Endodermal cell (in vitro differentiated cells): ENCODE measurements at regions not wholly inside any gene's neighbourhood (a gene's known extent, or its start where the extent isn't known, plus 50 kb on each side); places are given as distances from the start of the nearest gene placed in this dataset.

Experiments
- DNase-seq: peaks from one replicate; pipeline ENCODE4 v3.0.0-alpha.2; 2017
- H3K27ac ChIP-seq: 2 replicates; pipeline ENCODE4 v1.5.1; 2013; ENCODE audit warnings: mild to moderate bottlenecking, low read depth, low read length, moderate library complexity
- H3K27me3 ChIP-seq: 2 replicates; pipeline ENCODE4 v1.6.1; 2013; ENCODE audit warnings: mild to moderate bottlenecking, low read length, moderate library complexity; ENCODE audit not compliant: insufficient read depth, control insufficient read depth, poor library complexity, severe bottlenecking
- H3K36me3 ChIP-seq: 2 replicates; pipeline ENCODE4 v1.7.0; 2013; ENCODE audit warnings: mild to moderate bottlenecking, low read length, moderate library complexity; ENCODE audit not compliant: control insufficient read depth, insufficient read depth
- H3K4me1 ChIP-seq: one replicate; pipeline ENCODE4 v1.7.0; 2013; ENCODE audit warnings: low read length; ENCODE audit not compliant: control insufficient read depth, insufficient read depth
- H3K4me3 ChIP-seq: 2 replicates; pipeline ENCODE4 v1.5.1; 2013; ENCODE audit warnings: mild to moderate bottlenecking, low read length, moderate library complexity
- H3K9ac ChIP-seq: 2 replicates; pipeline ENCODE4 v1.6.1; 2013; ENCODE audit warnings: mild to moderate bottlenecking, low read length, moderate library complexity; ENCODE audit not compliant: poor library complexity, severe bottlenecking; ENCODE audit errors: extremely low read depth
- H3K9me3 ChIP-seq: 2 replicates; pipeline ENCODE4 v1.6.1; 2013; ENCODE audit warnings: mild to moderate bottlenecking, low read length, moderate library complexity; ENCODE audit not compliant: control insufficient read depth
- H3K27ac Mint-ChIP-seq: 2 replicates; pipeline ENCODE4 v1.8.0; 2020; ENCODE audit warnings: mixed read lengths
- H3K27me3 Mint-ChIP-seq: 2 replicates; pipeline ENCODE4 v1.8.0; 2021; ENCODE audit warnings: mild to moderate bottlenecking, mixed read lengths; ENCODE audit not compliant: insufficient read depth
- H3K36me3 Mint-ChIP-seq: 2 replicates; pipeline ENCODE4 v1.8.0; 2020; ENCODE audit warnings: low read depth, mixed read lengths
- H3K4me1 Mint-ChIP-seq: 2 replicates; pipeline ENCODE4 v1.8.0; 2020; ENCODE audit warnings: mixed read lengths
- H3K4me3 Mint-ChIP-seq: 2 replicates; pipeline ENCODE4 v1.8.0; 2020; ENCODE audit warnings: mild to moderate bottlenecking, moderate library complexity, mixed read lengths
- H3K9me3 Mint-ChIP-seq: 2 replicates; pipeline ENCODE4 v1.8.0; 2020; ENCODE audit warnings: mild to moderate bottlenecking, mixed read lengths
- CTCF ChIP-seq: fragments of 200-600 bp; sonication (generic); conservative IDR thresholded peaks from 2 replicates; pipeline ENCODE4 v1.5.0; 2021; ENCODE audit warnings: antibody characterized with exemption, mild to moderate bottlenecking
- WGBS, 2 experiments: methylation state at CpG; one replicate each; pipeline versions ENCODE4 v1.1.5 to v1.1.7; 2013; ENCODE audit warnings: missing lambda C conversion rate in 2 of 2, mixed read lengths in 1 of 2; ENCODE audit not compliant: insufficient coverage in 1 of 2, insufficient read length in 1 of 2; 5-methylcytosine and 5-hydroxymethylcytosine counted together

DNA sequence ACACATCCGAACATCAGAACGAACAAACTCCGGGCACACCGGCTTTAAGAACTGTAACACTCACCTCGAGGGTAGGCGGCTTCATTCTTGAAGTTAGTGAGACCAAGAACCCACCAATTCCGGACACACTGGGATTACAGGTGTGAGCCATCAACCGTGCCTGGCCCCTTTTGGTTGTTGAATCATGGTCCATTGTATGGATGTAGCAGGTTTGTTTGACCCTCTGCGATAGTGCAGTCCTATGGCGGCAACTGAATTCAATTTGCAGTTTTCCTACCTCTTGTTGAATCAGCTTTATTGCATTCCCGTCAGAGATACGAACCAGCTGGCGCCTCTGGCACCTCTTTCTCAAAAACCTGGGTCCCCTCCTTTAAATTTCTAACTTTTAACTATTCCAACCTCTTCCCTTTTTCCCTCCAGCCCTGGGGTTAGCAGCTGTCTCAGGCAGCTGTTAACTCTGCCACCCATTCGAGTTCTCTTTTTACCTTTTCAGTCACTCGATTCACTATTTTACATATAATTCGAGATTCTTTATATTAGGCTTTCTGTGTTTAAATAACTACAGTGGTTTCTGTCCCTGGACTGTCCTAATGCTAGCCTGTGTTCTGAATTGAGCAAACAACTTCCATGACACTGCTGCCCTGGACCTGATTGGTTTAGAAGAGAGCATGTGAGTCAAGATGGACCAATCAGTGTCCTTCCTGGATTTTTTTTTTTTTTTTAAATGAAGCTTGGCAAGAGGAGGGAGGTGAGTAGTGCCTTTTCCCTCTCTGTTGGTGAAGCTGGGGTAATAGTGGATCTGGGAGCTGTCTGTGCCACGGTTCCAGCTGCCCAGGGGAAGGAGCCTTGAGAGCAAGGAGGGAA is 261.5 kb downstream of the PCNX1 start:
- no peak overlapping the region for H3K27ac ChIP-seq
- H3K9me3 ChIP-seq = no peaks in the 10 kb centered on the region
- H3K9ac ChIP-seq = no peak overlapping the region
- H3K4me3 ChIP-seq = no peak overlapping the region
- Mint-ChIP-seq H3K27ac (no peak overlapping the region), H3K27me3 (peaks cover 1% of the 10 kb centered on the region), H3K4me3 (no peak overlapping the region), H3K4me1 (no peaks in the 10 kb centered on the region), H3K9me3 (peaks cover 4% of the 10 kb centered on the region), H3K36me3 (no peaks in the 10 kb centered on the region)
- H3K36me3 ChIP-seq = no peaks in the 10 kb centered on the region
- no peak for TF ChIP-seq CTCF
- H3K4me1 ChIP-seq = no peaks in the 10 kb centered on the region
- no peak for DNase-seq
- 95 to 96% methylated on average over 13 to 17 of the region's 17 CpGs for WGBS, 2 experiments
- no peaks in the 10 kb centered on the region for H3K27me3 ChIP-seq

- Mint-ChIP-seq H3K4me1 (no peaks in the 10 kb centered on the region), H3K36me3 (no peaks in the 10 kb centered on the region), H3K27ac (no peak overlapping the region), H3K4me3 (no peak overlapping the region), H3K9me3 (peaks cover 4% of the 10 kb centered on the region), H3K27me3 (peaks cover 1% of the 10 kb centered on the region)
- no peak overlapping the region for H3K4me3 ChIP-seq
- no peaks in the 10 kb centered on the region for H3K9me3 ChIP-seq
- DNase-seq = no peak
- 90 to 97% methylated on average over 3 to 5 of the region's 5 CpGs for WGBS, 2 experiments
- no peaks in the 10 kb centered on the region for H3K36me3 ChIP-seq
- H3K27me3 ChIP-seq = no peaks in the 10 kb centered on the region
- H3K27ac ChIP-seq = no peak overlapping the region
- no peak overlapping the region for H3K9ac ChIP-seq
- TF ChIP-seq CTCF = no peak
- H3K4me1 ChIP-seq = no peaks in the 10 kb centered on the region
Observed at GRCh38 chr14:71169861-71170260, 262.6 kb downstream of the PCNX1 start.

- H3K36me3 ChIP-seq = no peaks in the 10 kb centered on the region
- 90 to 100% methylated on average over 3 of the region's 3 CpGs for WGBS, 2 experiments
- Mint-ChIP-seq H3K36me3 (no peaks in the 10 kb centered on the region), H3K27ac (no peak overlapping the region), H3K27me3 (no peaks in the 10 kb centered on the region), H3K4me3 (no peak overlapping the region), H3K4me1 (no peaks in the 10 kb centered on the region), H3K9me3 (no peaks in the 10 kb centered on the region)
- DNase-seq = no peak
- H3K27me3 ChIP-seq = no peaks in the 10 kb centered on the region
- H3K9me3 ChIP-seq = no peaks in the 10 kb centered on the region
- H3K9ac ChIP-seq = no peak overlapping the region
- H3K27ac ChIP-seq = no peak overlapping the region
- no peak overlapping the region for H3K4me3 ChIP-seq
- no peak for TF ChIP-seq CTCF
- peaks cover 3% of the 10 kb centered on the region for H3K4me1 ChIP-seq
Observed at GRCh38 chr14:71175491-71175890, 268.2 kb downstream of the PCNX1 start.
